HG02623 (cell line): ENCODE measurements at regions not wholly inside any gene's neighbourhood (a gene's known extent, or its start where the extent isn't known, plus 50 kb on each side); places are given as distances from the start of the nearest gene placed in this dataset.
"Not testable (repeated sequence)": the region's sequence is repeated elsewhere in the genome, so short reads cannot be mapped to it uniquely, and the experiment has no call there.

Experiments
- ATAC-seq: cut with Tn5 transposase; IDR thresholded peaks from one replicate; pipeline ENCODE4 v1.9.1; 2021; ENCODE audit warnings: moderate library complexity; ENCODE audit not compliant: unreplicated experiment

- ATAC-seq: not testable (repeated sequence)
These were observed 79.5 kb upstream of the ABCD2 start for GRCh38 chr12:39699079-39699478.

GRCh38 chr12:39697108-39697507, 77.5 kb upstream of the ABCD2 start:
- no peak for ATAC-seq

- ATAC-seq: no peak
These were observed 72.8 kb upstream of the ABCD2 start for GRCh38 chr12:39692258-39692853.

GRCh38 chr12:39685854-39686657, 66.5 kb upstream of the ABCD2 start:
- ATAC-seq: no peak

- no peak for ATAC-seq
These were observed 63.3 kb upstream of the ABCD2 start for GRCh38 chr12:39682689-39683477.

- no peak for ATAC-seq
These were observed 55.7 kb upstream of the ABCD2 start for GRCh38 chr12:39675263-39675662.

- ATAC-seq: peak; percentile 57
These were observed 53.4 kb upstream of the ABCD2 start for GRCh38 chr12:39672976-39673375.

GRCh38 chr12:39671898-39672875, 52.6 kb upstream of the ABCD2 start:
- no peak for ATAC-seq

GRCh38 chr12:39669539-39669938, 49.9 kb upstream of the ABCD2 start:
- ATAC-seq: not testable (repeated sequence)
